GM13976 (cell line): ENCODE measurements at regions not wholly inside any gene's neighbourhood (a gene's known extent, or its start where the extent isn't known, plus 50 kb on each side); places are given as distances from the start of the nearest gene placed in this dataset.
"Not testable (repeated sequence)": the region's sequence is repeated elsewhere in the genome, so short reads cannot be mapped to it uniquely, and the experiment has no call there.

Source experiments
- DNase-seq: peaks from one replicate; pipeline ENCODE4 v3.0.0; 2012; ENCODE audit warnings: low spot score
- in situ Hi-C: fragments of 300-500 bp; cut with MboI; formaldehyde crosslinking; loops from one replicate; pipeline ENCODE4 v1.12.0; 2022; ENCODE audit warnings: low sequenced_read_pairs, mixed read lengths, inconsistent platforms; ENCODE audit not compliant: unreplicated experiment
- TF ChIP-seq, protein P1 (sequence below): IDR thresholded peaks from 2 replicates; pipeline ENCODE4 v1.5.1; 2012; ENCODE audit warnings: borderline replicate concordance, mild to moderate bottlenecking; ENCODE audit not compliant: insufficient read depth; ENCODE audit errors: extremely low read depth, missing control alignments, control extremely low read depth

DNA sequence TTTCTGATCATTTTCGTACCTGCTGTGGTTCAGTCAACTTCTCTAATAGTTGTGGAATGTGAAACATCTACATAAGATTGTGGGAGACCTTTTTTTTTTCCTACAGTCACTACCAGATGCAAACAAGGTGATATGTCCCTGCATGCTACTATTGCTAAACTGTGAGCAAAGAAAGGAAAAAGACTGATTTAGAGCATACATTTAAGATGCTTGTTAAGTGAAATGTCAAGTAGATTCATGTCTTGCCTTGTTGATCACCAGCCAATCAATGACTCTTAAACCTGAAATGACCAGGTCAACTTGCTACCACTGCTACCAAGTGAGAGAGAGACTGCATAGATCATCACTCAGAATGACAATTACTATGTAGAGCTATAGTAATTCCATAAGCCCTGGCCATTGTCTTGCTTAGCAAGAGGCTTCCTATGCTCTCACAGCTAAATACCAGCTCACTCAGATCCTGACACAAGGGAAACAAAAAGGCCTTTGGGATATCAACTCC lies 84.3 kb upstream of the SKAP2 start:
- no peak for DNase-seq
- in situ Hi-C loops: no loop called here
- TF ChIP-seq, protein P1, sequence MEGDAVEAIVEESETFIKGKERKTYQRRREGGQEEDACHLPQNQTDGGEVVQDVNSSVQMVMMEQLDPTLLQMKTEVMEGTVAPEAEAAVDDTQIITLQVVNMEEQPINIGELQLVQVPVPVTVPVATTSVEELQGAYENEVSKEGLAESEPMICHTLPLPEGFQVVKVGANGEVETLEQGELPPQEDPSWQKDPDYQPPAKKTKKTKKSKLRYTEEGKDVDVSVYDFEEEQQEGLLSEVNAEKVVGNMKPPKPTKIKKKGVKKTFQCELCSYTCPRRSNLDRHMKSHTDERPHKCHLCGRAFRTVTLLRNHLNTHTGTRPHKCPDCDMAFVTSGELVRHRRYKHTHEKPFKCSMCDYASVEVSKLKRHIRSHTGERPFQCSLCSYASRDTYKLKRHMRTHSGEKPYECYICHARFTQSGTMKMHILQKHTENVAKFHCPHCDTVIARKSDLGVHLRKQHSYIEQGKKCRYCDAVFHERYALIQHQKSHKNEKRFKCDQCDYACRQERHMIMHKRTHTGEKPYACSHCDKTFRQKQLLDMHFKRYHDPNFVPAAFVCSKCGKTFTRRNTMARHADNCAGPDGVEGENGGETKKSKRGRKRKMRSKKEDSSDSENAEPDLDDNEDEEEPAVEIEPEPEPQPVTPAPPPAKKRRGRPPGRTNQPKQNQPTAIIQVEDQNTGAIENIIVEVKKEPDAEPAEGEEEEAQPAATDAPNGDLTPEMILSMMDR: no peak

DNA sequence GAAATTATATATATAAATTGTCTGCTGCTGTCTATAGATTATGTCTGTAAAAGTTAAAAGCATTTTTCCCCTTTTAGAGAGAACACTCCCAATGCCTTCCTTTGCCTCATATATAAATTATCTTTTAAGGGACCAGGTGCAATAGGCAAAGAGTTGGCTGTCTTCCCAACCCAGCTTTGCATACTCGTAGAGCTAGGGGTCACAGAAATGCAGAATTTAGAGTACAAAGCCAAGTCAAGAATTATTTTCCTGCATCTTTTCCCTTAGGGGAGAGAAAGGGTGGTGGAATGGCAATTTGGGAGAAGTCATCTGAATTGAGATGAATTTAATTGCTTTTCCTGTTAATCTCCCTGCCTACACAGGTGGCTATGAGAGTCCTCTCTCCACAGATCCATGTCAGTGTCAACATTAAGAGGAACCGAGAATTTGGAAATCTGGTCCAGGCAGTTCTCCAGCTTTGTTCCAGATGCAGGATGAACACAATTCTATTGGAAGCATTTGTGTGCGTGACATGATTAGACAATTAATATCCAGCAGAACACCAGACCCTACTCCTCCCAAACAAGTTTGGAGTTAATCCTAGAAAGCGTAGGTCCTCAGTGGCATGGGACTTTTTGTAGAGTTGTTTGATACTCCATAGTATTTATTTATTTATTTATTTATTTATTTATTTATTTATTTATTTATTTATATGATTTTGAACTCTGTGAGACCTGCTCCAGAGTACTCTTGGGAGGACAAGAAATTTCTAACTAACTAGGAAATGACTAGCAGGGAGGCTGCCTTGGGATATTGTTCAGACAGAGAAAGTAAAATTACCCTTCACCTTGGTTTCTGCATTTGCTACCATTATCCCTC lies 80.3 kb upstream of the SKAP2 start:
- TF ChIP-seq, protein P1: no peak
- in situ Hi-C loops: no loop called here
- no peak for DNase-seq

DNA sequence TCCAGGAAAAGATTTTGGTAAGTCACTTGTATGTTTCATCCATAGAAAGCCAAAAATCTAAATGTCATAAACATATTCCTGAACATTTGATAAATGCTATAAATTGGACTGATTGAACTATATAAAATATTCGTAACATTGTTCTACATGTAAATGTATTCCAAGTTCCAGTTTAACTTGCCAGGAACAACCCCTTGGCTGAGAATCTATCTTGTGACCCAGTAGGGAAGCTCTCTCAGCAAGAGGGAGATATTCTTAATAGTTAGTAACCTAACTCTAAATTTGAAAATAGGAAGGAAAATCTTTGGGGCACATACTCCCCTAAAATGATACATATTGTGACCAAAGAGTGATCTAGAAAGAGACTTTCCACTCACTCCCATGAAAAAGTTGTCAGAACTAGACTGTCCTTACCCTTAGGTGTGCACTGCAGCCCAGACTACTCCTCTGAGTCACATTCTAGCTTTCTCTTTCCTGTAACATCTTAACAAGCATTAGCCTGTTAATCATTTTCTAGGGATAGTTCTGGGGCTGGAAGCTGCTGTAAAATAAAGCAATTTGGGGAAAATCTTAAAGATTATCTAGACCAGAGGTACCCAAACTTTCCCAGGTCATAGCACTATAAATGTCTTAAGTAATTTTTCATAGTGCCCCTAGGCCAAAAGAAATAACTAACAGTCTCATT lies 73.7 kb upstream of the SKAP2 start:
- no peak for DNase-seq
- TF ChIP-seq, protein P1: no peak
- in situ Hi-C loops: no loop called here

DNA sequence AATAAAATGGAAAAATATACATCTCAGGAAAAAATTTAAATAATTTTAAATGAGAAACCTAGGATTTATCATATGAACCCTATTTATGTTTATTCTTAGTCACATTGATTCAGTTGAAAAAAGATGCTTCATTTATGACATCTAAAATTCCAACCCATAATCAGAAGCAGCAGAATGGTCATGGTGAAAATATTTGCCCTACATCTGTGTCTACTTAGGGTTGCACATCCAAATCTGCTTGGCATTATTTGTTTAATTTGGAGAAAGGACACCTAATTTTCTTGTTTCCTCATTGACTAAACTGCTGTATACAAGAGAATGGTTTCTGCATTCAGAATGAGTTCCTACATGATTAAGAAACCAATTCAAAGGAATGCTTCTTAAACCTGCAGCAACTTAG lies 72.9 kb upstream of the SKAP2 start:
- TF ChIP-seq, protein P1: no peak
- no peak for DNase-seq
- in situ Hi-C loops: no loop called here

DNA sequence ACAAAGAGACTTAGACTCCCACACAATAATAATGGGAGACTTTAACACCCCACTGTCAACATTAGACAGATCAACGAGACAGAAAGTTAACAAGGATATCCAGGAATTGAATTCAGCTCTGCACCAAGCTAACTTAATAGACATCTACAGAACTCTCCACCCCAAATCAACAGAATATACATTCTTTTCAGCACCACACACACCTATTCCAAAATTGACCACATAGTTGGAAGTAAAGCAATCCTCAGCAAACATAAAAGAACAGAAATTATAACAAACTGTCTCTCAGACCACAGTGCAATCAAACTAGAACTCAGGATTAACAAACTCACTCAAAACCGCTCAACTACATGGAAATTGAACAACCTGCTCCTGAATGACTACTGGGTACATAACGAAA lies 68.2 kb upstream of the SKAP2 start:
- DNase-seq, in situ Hi-C loops: not testable (repeated sequence)

- DNase-seq: no peak
- TF ChIP-seq, protein P1: no peak
- in situ Hi-C loops: no loop called here
Measured at GRCh38 chr7:26930845-26931244, 66.5 kb upstream of the SKAP2 start.

- no peak for DNase-seq
- in situ Hi-C loops: no loop called here
- TF ChIP-seq, protein P1: no peak
Measured at GRCh38 chr7:26930201-26930600, 65.8 kb upstream of the SKAP2 start.
